Lower lobe of right lung (tissue), 2 donors: ENCODE measurements at regions not wholly inside any gene's neighbourhood (a gene's known extent, or its start where the extent isn't known, plus 50 kb on each side); places are given as distances from the start of the nearest gene placed in this dataset.
A peak's percentile ranks its signal among the peaks of the same experiment; 100 is the strongest.

Source experiments
- ATAC-seq, 2 donors: fragments of 200-7000 bp; cut with Tn5 transposase; one replicate each; pipeline ENCODE4 v1.9.1; 2020 to 2022; ENCODE audit warnings: mild to moderate bottlenecking in 2 of 2, moderate library complexity in 2 of 2
- DNase-seq: peaks from one replicate; pipeline ENCODE4 v3.0.0-alpha.2; 2020
- H3K27ac ChIP-seq: fragments of 200-600 bp; one replicate; pipeline ENCODE4 v1.8.0; 2022
- H3K27me3 ChIP-seq: fragments of 200-600 bp; one replicate; pipeline ENCODE4 v1.8.0; 2022; ENCODE audit warnings: low read depth
- H3K36me3 ChIP-seq: fragments of 200-600 bp; one replicate; pipeline ENCODE4 v1.8.0; 2022; ENCODE audit warnings: mild to moderate bottlenecking
- H3K4me1 ChIP-seq: fragments of 200-600 bp; one replicate; pipeline ENCODE4 v1.8.0; 2022
- H3K4me3 ChIP-seq: fragments of 200-600 bp; one replicate; pipeline ENCODE4 v1.8.0; 2022; ENCODE audit warnings: mild to moderate bottlenecking
- H3K9me3 ChIP-seq: fragments of 200-600 bp; one replicate; pipeline ENCODE4 v1.8.0; 2022
- intact Hi-C: fragments of 100-400 bp; cut with DNase I; formaldehyde crosslinking; loops from one replicate; pipeline ENCODE4 v1.11.0; 2022
- TF ChIP-seq, protein P1 (sequence below): fragments of 200-600 bp; IDR thresholded peaks from one replicate; pipeline ENCODE4 v1.8.0; 2022; ENCODE audit warnings: antibody characterized with exemption, mild to moderate bottlenecking
- donor health status: DM: no; HTN: yes; CAD: no; lungs with severe emphysema.

DNA sequence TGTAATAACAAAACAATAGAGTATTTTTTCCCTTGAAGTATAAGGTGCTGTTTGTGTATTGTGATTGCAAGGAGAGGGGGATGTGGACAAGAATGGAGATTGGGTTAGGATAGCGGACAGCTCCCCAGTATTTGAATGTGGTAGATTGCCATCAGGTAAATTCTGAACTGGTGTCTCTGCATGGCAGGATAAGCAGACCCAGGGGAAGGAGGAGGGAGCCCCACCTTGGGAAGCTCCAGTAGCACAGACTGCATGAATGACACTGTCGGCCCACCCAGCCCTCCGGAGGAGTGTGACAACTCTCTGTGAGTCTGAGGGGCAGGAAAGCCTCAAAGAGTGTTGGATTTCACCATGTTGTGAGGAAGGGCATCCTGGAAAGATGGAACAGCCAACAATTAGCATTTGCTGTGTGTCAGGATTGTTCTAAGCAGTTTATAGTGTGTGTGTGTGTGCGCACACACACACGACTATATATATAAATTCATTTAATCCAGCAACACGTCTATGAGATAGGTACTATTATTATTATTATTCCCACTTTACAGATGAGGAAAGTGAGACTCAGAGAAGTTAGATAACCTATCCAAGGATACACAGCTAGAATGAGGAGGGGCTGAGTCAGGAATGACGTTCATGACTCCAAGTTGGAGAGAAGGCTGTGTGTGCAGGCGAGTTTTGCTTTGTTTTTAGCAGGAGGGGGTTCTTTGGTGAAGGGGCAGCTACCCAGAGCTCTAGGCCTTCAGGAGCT is 63.4 kb upstream of the LCTL start:
- peaks cover 28% of the 10 kb centered on the region for H3K4me1 ChIP-seq
- H3K9me3 ChIP-seq, result no peaks in the 10 kb centered on the region
- no peak for ATAC-seq
- no peaks in the 10 kb centered on the region for H3K36me3 ChIP-seq
- H3K27me3 ChIP-seq, result no peaks in the 10 kb centered on the region
- peak; percentile 19 for DNase-seq
- H3K4me3 ChIP-seq, result no peak overlapping the region
- intact Hi-C loops, result no loop called here
- TF ChIP-seq, protein P1, sequence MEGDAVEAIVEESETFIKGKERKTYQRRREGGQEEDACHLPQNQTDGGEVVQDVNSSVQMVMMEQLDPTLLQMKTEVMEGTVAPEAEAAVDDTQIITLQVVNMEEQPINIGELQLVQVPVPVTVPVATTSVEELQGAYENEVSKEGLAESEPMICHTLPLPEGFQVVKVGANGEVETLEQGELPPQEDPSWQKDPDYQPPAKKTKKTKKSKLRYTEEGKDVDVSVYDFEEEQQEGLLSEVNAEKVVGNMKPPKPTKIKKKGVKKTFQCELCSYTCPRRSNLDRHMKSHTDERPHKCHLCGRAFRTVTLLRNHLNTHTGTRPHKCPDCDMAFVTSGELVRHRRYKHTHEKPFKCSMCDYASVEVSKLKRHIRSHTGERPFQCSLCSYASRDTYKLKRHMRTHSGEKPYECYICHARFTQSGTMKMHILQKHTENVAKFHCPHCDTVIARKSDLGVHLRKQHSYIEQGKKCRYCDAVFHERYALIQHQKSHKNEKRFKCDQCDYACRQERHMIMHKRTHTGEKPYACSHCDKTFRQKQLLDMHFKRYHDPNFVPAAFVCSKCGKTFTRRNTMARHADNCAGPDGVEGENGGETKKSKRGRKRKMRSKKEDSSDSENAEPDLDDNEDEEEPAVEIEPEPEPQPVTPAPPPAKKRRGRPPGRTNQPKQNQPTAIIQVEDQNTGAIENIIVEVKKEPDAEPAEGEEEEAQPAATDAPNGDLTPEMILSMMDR, result no peak
- H3K27ac ChIP-seq, result peak overlapping the region; percentile 72

DNA sequence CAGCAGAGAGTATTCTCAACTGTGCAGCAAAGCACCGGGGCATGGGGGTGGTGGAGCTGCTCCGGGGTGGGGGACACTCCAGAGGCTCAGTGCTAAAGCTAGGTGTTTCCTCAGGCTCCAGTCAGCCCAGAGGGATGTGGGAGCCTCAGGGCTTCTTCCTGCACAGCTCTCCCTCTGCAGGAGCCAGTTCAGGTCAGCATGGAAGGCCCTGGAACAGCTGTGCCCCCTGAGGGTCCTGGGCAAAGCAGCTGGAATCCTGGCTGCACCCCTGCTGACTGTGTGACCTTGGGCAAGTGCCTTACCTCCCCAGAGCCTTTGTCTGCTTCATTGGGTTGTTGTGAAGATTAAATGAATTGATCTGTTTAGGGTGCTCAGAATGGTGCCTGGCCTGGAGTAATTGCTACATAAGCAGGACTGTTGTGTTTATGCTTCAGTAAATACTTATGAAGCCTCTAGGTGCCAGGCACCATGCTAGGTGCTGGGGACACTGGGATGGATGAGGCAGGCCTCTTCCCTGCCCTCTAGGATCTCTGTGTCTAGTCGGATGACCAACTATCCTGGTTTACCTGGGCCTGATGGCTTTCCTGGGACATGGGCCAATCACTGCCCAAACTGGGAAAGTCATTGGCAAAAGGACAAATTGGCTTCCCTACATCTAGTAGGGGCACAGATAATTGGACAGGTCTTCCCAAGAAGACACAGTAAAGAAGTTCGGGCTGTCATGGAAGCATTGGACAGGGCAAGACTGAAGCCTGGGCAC is 64.2 kb upstream of the LCTL start:
- Histone ChIP-seq H3K4me3 (no peak overlapping the region), H3K27me3 (no peaks in the 10 kb centered on the region), H3K9me3 (no peaks in the 10 kb centered on the region), H3K4me1 (peaks cover 35% of the 10 kb centered on the region), H3K36me3 (no peaks in the 10 kb centered on the region), H3K27ac (peak overlapping the region; percentile 72)
- intact Hi-C loops, result no loop called here
- ATAC-seq, result no peak
- DNase-seq, result no peak
- TF ChIP-seq, protein P1, result no peak

DNA sequence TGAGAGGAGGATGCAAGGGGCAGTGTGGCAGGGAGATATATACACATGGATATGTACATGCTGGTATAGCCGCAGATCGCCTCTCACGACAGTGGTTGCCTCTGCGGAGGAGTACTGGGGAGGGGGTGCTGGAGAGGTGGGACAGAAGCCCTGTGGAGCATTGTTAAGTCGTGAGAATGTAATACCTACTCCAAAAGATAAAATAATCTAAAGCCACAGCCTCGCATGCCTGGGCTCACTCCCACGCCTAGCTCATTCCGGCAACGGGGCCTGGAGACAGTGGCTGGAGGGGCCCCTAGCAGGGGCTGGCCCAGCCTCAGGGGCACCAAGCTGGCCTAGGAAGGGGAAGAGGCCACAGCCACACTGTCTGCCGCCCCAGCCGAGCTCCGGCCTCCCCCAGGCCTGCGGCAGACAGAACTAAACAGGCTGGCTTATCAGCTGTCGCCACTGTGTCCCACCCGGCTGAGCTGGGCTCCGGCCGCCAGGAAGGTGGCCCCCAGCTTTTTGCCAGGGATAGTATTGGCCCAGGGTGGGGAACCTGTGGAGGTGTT is 65.1 kb upstream of the LCTL start:
- Histone ChIP-seq H3K27me3 (no peaks in the 10 kb centered on the region), H3K4me3 (no peak overlapping the region), H3K9me3 (no peaks in the 10 kb centered on the region), H3K36me3 (no peaks in the 10 kb centered on the region), H3K4me1 (peaks cover 35% of the 10 kb centered on the region), H3K27ac (peak overlapping the region; percentile 72)
- no peak for DNase-seq
- ATAC-seq, result peak; percentile 31 to 43
- TF ChIP-seq, protein P1, result no peak
- intact Hi-C loops, result no loop called here

DNA sequence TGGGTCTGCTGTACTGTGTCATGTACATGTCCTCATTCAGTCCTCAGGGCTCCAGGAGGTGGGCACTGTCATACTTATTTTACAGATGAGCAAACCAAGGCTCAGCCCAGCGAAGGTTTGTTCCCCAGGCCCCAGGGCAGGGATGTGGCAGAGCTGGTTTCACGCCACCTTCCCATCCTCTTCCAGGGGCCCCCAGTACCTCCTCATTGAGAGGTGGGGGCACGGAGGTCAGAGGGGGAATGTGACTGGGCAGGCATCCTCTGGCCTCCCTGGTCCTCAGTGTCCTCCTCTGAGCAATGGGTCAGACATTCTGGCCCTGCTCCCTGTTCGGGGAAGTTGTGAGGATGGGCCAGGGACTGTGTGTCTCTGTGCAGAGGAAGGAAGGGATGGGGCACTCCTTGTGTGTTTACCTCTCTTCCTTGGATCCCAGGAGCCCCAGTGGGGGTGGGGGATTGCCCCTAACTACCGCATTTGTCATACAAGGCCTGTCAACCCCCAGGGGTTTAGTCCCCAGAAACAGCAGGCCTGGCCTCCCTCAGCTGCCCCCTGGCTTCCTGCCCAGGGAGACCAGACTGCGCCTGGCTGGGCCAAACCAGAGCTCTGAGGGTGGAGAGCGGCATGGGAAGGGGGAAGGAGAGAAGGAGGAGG is 65.9 kb upstream of the LCTL start:
- ATAC-seq (peak; percentile 18 to 23), DNase-seq (no peak)
- TF ChIP-seq, protein P1, result no peak
- intact Hi-C loops, result no loop called here
- no peaks in the 10 kb centered on the region for H3K36me3 ChIP-seq
- H3K4me3 ChIP-seq, result no peak overlapping the region
- H3K27me3 ChIP-seq, result no peaks in the 10 kb centered on the region
- H3K9me3 ChIP-seq, result no peaks in the 10 kb centered on the region
- peaks cover 35% of the 10 kb centered on the region for H3K4me1 ChIP-seq
- peak overlapping the region; percentile 72 for H3K27ac ChIP-seq
